GM19463 (cell line): ENCODE measurements at regions not wholly inside any gene's neighbourhood (a gene's known extent, or its start where the extent isn't known, plus 50 kb on each side); places are given as distances from the start of the nearest gene placed in this dataset.

ENCODE experiments used
- ATAC-seq: cut with Tn5 transposase; IDR thresholded peaks from one replicate; pipeline ENCODE4 v1.9.1; 2021; ENCODE audit warnings: mild to moderate bottlenecking, moderate library complexity; ENCODE audit not compliant: unreplicated experiment

DNA sequence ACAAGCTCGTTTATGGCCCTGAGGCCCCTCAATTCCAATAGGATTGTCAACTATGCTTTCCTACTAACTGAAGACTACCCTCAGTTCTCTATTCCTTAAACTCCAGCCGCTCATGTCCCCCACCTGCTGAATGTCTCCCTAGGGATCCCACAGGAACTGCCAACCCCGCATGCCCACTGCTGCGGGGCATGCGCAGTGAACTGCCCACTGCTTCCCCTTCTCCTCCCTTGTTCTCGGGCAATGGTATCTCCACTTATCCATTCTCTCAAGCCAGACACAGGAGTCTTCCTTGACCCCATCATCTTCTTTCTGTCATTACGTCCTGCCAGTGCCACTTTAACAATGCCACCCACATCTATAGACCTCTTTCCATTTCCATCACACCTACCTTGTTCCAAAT lies 90.0 kb downstream of the FGF18 start:
- ATAC-seq = no peak

DNA sequence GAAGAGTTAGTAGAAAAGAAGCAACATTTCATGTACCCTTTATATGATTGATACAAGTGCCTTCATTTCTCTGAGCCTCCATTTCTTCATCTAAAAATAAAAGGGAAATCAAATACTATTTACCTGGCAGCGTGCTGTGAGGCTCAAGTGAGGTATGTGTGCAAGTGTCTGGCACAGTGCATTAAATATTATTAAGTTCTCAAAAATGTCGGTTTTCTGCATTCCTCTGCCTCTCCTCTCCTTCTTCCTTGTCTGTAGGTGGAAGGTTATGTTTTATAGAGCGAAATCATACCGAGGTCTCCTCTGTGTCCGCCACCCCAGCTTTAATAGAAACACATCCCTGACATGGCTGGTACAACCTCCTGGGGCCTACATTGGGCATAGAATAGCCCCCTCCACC lies 93.0 kb downstream of the FGF18 start:
- ATAC-seq = no peak

DNA sequence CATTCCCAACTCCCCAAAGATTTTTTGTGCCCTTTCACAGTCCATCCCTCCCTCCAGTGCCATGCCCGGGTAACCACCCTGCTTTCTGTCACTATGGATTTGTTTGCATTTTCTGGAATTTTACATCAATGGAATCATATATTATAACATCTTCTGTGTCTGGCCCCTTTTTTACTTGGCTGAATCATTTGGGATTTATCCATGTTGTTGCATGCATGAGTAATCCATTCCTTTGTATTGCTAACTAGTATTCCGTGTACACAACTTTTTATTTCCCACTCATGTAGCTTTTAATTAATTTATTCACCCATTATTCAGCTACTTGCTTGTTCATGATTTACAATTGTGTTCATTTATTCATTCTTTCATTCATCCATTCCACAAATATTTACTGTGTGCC lies 94.1 kb downstream of the FGF18 start:
- ATAC-seq = no peak

DNA sequence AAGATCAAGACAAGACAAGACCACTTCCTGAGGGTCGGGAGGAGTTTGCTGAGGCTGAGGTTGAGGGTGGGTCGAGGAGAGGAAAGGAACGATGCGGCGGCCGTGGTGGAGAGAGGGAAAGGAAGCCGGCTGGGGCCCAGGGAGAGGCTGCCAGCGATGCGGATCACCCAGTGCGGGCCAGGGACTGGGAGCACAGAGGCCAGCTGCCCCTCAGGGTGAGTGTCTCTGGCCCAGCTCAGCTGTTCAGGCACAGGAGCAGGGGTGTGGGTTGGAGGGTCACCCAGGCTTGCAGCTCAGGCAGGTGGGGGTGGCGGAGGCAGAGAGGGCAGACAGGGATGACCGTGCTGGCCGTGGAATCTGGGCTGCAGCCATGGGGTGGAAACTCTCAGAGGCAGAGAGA lies 99.5 kb downstream of the FGF18 start:
- no peak for ATAC-seq

DNA sequence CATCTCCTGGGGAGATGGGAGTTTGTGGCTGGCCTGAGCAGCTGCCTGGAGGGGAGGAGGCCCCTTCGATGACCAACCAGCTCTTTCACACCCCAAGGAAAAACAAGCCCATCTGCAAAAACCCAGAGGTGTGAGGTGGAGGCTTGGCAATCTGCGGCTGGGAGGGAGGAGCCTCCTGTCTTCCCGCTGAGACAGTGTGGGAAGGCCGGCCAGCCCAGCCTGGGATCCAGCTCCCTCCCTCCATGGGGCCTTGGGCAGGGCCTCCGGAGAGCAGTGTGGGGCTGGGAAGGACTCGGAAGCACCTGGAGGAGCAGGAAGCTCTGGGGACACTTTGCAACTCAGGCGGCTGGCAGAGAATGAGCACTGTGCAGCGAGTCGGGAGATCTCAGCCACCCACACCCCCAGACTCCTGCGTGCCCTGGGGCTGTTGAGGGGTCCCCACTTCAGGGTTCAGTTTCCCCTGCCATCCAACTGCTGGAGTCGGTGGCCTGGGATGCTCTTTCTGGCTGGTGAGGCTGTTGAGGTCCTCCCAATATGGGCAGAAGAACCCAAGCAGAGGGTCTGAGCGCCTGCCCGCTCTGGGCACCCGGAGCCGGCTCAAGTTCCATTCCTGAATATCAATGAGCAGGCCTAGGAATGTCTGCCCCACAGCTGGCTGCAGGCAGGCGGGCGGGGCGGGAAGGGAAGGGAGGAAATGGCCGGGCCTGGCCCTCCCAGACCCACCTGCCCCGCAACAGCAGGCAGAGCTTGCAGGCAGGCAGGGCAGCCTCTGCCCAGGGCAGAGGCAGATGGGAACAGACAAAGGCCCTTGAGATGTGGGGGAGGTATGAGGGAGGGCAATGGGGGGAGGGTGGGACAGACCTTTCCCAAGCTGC lies 101.1 kb downstream of the FGF18 start:
- ATAC-seq = no peak

DNA sequence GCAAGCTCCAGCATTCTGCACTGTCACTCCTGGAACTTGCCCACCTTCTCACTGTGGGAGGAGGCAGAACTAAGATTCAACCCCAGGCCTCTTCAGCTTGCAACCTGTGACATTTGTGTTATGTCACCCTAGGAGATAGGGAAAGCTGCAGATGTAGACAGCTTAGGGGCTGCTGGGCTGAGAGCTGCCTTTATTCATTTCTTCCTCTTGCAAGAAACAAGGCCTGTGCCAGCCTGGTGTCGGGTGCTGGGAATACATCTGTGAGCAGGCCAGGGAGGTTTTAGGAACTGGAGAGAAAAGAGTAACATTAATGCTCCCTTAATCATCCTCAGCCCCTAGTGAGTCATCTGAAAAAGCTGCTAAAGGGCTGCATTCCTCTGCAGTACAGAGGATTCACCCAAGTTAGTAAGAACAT lies 101.8 kb downstream of the FGF18 start:
- no peak for ATAC-seq

DNA sequence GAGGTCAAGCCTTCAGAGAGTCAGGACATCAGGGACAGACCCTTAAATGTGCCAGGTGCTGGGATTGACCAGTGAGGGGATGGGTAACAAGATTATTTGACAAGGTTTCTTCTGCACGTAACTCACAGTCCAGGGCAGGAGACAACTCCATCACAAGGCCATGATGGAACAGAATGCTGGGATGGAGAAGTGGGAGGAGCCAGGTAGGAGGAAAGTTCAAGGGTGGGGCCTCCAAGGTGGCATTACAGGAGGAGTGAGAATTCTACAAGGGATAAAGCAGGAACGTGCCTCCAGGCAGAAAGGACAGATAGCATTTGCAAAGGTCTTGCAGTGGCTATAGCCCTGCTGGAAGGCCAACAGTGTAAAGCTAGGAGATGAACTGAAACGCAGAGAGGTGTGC lies 102.2 kb downstream of the FGF18 start:
- ATAC-seq = no peak

DNA sequence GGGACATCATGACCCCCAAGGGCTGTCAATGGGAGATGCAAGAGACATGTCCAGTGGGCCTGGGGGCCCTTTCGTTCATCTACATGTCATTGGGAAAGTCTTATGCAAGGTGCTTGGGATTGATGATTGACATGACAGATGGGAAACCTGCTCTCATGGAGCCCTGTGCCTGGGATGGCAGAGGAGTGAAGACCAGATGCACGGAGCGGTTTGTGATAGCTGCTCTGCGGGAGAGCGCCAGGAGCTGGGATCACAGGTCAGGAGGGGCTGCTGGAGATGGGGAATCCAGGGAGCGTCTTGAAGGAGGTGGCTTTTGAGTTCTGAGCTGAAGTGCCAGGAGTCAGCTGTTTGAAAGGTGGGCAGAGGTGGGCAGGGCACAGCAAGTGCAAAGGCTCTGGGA lies 104.3 kb downstream of the FGF18 start:
- no peak for ATAC-seq

DNA sequence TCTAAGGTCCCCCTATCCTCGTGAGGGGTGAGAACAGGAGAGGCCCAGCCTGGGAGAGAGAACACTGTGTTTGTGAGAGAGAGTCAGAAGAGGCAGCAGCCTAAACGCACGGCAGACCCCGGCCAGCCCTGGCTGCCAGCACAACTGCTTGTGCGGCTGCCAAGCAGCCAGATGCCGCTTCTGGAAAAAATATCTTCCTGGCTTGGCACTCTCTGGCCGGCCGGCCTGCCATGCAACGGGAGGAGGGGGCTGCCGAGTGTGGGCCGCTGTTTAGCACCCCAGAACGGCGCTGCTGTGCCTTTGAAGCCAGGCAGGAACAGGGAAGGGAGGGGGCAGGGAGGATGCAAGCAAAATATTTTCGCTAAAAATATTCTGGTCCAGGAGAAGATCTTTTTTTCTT lies 105.0 kb downstream of the FGF18 start:
- no peak for ATAC-seq

DNA sequence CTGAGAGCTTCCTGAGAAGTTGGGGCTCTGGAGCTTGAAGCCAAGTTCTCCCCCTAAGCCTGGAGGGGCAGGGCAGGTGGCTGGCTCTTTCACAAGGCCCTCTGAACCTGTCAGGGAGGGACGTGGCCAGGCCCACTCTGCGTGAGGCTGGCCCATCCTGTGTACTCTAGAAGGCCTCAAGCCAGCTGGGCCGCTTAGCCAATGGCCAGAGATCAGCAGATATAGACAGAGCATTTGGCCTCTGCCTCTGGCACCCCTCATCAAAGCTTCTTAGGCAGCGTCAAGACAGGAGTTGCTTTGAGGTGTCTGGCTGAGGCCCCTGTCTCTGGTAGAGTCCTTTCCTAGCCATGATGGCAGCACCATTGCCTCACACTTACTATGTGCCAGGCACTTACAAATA lies 105.6 kb downstream of the FGF18 start:
- ATAC-seq = no peak

DNA sequence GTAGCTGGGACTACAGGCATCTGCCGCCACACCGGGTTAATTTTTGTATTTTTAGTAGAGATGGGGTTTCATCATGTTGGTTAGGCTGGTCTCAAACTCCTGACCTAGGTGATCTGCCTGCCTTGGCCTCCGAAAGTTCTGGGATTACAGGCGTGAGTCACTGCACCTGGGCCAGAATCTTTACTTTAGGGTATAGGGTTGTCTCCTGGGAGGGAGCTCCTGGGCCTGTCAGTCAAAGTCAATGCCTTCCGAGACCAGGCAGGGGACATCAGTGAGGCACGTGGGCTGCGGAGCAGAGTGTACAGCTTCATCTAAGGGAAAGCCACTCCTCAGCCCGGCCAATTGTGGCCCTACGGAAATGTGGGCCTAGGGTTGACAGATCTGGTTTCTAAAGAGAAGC lies 108.6 kb downstream of the FGF18 start:
- ATAC-seq = no peak

DNA sequence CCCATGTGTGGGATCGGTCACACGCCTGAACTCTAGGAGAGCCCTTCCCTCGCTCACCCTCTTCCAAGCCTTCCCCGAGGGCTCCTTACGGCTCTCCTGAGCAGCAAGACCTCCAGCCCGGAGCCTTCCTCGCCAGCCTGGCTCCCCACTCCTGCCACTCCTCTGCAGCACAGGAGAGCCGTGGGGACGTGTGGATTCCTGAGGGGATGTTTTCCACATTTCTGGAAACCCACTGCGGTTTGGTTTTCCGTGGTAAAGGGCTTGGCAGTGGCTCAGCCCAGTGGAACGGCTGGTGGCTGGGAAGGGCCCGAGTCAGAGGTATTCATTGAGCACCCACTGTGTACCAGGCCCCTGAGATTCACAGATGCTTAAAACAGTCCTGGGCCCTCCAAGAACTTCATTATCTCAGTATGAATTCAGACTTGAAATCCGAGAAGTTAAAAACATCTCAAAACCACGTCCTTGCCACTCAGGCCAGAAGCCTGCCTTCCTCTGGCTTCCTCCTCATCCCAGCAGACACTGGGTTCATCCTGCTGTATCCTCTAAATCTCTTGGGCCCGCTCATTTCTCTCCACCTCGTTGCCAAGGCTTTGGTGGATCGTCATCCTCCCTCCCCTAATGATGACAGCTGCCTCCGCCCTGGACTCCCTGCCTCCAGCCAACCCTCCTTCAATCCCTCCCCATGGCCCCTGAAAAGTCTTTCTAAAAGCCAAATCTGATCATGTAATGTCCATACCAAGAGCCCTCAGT lies 109.6 kb downstream of the FGF18 start:
- ATAC-seq = no peak

DNA sequence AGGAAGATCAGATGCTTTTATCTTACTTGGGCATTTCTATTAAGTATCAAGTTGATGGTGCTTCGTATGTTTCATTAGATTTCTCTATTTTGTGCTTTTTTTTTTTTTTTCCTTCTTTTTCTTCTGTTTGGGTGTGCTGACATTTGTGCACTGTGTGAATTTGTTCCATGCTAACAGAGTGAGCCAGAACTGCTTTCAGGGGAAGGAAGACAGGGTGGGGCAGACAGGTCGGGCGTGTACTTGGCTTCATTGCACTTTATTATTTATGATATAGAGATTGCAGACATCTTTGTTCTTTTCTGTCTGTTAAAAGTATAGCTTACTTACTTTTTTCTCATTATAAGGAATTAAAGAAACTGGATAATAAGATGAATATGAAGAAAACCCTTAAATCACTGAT lies 112.2 kb downstream of the FGF18 start:
- no peak for ATAC-seq

DNA sequence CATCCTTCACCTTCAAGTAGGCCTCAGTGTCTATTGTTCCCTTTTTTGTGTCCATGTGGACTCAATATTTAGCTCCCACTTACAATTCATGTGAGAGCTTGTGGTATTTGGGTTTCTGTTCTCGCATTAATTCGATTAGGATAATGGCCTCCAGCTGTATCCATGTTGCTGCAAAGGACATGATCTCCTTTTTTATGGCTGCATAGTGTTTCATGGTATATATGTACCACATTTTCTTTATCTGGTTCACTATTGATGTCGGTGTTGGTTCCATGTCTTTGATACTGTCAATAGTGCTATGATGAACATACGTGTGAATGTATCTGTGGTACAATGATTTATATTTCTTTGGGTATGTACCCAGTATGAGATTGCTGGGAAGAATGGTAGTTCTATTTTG lies 113.7 kb downstream of the FGF18 start:
- no peak for ATAC-seq

DNA sequence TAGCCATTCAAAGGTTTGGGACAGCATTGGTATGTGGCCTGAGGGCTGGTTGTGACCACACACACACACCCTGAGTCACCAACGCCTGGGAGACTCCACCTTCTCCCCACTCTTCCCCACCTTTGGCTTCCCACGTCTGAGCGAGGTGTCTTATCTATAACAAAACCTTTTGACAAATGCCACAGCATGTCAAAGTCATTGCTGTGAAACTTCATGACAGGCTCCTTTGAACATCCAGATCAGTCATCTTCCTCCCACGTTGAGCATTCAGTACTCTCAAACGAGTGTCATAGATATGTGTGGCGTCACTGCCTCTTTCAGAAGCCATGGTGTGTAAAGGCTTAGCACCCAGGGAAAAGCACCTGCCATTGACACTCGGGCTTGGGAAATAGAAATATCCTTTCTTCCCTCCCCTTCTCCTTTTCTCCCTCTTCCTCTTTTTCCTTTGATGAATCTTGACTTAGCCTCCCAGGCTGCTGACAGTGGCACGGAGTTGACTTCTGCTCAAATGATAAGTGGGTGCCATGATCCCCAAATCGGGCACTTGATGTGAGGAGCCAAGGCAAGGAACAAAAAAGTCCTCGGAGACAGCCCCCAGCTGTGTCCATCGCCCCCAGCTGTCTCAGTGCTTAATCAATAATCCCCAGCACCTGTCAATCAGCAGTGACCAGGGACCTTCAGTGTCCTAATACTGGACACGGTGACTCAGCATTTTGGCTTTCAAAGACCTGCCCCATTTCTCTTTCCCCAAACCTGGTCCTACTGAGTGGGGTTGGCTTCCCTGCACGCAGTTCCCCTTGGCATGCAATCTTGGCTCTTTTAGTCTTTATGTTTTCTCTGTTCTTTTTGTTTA lies 114.8 kb downstream of the FGF18 start:
- no peak for ATAC-seq

DNA sequence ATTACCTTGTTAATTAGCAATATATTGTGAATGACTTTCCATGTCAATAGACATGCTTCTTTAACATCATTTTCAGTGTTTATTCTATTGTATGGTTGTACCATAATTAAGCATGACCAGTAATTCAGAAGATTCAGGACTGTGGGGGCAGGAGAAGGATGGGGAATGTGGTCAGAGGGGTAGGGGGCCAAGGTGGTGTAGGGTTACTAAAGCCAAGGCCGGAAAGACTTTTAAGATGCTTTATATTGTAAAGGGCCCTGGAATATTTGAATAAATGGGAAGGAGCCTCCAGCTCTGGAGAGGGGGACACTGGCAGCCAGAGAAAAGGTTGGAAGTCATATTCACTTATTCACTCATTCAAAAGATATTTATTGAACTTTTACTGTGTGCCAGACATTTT lies 115.7 kb downstream of the FGF18 start:
- no peak for ATAC-seq

DNA sequence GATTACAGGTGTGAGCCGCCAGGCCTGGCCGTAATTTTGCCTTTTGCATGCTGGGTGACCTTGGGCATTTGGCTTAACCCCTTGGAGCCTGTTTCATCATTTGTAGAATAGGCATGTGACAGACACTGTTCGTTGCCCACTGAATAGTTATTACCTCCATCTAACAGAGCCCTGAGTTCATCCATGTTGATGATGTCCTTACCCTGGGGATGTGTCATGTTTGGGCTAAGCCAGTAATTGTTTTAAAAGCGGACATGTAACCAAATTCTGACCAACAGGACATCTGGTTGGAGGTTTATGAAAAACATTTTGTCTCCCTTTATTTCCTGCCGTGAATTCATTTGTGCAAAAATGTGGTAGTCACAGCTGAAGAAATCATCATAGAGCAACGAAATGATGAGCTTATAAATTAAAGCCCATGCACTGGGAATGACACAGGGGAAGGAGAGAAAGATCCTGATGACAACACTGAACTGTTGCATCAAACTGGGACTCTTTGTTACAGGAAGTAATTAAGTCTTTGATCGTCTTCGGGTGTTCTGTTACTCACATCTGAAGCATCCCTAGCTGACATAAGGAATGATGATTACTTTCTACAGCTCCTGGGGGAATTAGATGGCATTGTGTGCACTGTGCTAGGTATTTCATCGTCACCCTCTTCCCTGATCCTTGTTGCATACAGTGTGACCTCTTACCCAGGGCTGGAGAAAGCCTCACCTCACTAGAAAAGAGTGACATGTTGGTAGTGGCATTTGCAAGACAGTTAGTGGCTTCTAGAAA lies 117.8 kb downstream of the FGF18 start:
- no peak for ATAC-seq

DNA sequence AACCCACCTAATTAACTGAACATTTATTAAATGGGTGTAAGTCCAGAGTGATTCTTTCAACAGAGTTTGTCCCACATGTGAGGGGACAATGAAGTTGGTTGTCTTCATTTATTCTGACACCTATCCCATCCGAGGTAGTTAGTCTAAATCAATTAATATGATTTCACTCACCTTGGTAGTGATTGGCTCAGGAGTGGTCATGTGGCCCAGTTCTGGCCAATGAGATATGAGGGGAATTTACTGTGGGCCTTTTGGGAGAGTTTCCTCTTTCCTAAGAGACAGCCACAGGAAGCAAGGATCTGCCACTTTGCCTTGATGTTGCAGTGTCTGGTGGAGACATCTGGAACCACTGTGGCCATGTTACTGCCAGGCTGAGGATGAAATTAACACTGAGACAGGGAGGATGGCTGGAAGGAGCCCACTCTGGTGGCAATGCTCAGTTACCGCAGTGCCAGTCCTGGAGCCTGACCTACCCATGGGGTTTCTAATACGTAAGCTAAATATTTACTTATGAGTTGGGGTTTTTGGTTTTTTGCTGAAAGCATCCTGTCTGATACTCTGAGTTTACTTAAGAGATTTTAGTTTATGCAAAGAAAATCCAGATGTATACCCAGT lies 118.6 kb downstream of the FGF18 start:
- no peak for ATAC-seq

DNA sequence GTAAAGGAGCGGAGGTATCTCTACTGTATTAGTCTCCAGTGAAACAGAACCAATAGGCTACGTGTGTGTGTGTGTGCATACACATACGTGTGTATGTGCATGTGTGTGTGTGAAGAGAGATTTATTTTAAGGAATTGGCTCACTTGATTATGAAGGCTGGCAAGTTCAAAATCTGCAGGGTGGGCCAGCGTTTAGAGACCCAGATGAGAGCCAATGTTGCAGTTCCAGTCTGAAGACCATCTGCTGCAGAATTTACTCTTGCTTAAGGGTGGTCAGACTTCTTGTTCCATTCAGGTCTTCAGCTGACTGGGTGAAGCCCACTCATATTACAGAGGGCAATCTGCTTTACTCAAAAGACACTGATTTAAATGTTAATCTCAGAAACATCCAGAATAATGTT lies 119.2 kb downstream of the FGF18 start:
- ATAC-seq = no peak

DNA sequence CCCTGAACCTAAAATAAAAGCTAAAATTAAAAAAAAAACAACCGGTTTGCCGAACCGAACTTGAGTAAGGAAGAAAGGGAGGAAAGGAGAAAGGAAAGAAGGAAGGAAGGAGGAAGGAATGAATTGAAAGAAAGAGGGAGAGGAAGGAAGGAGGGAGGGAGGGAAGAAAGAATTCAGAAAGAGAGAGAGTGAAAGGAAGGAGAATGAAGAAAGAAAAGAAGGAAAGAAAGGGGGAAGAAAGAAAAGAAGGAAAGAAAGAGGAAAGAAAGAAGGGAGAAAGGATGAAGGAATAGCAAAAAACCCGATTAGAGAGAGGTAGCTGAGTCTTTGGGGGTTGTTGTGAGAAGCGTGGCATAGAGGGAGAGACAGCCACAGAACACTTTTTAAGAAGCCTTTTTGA lies 121.4 kb downstream of the FGF18 start:
- no peak for ATAC-seq
